ENCODE measurements at regions not wholly inside any gene's neighbourhood (a gene's known extent, or its start where the extent isn't known, plus 50 kb on each side); places are given as distances from the start of the nearest gene placed in this dataset.

GRCh38 chr14:78074561-78074960 is 95.6 kb upstream of the NRXN3 start:
- no peak for DNase-seq

- DNase-seq: no peak
Observed at GRCh38 chr14:78075033-78075432, 95.1 kb upstream of the NRXN3 start.

- no peak for DNase-seq
Observed at GRCh38 chr14:78075555-78076277, 94.5 kb upstream of the NRXN3 start.

DNA sequence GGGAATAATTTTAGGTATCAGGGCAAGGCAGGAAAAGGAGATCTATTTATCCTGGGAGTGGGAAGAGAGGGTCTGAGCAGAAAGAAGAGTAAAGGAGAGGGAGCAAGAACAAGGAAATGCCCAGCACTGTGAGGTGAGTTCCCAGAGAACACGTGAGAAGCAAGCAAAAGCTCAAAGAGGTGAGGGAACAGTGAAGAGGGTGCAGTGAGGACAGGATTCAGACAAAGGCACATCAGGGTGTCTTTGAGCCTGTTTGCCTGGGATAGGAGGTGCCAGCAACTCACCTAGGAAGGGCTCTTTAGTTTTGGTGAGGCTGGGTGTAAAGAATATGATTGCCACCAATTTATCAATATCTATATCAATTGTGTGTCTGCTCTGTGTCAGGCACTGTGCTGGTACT is 88.9 kb upstream of the NRXN3 start:
- DNase-seq: no peak

GRCh38 chr14:78083837-78084236 is 86.3 kb upstream of the NRXN3 start:
- DNase-seq: no peak

- no peak for DNase-seq
Observed at GRCh38 chr14:78086342-78086741, 83.8 kb upstream of the NRXN3 start.

DNA sequence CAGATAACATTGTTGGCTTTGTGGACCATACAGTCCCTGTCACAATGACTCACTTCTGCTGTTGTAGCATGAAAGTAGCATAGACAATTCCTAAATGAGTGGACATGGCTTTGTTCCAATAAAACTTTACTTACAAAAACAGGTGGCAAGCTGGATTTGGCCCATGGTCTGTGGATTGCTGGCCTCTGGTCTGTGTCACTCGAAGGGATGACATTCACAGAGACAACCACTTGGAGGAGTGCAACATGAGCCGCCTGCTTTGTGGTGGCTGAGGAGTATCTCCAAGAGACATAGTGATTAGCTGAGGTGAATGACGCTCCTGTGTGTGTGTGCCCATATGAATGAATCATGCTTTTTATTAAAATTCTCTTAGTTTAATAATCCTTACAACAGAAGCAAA is 81.3 kb upstream of the NRXN3 start:
- DNase-seq: no peak

DNA sequence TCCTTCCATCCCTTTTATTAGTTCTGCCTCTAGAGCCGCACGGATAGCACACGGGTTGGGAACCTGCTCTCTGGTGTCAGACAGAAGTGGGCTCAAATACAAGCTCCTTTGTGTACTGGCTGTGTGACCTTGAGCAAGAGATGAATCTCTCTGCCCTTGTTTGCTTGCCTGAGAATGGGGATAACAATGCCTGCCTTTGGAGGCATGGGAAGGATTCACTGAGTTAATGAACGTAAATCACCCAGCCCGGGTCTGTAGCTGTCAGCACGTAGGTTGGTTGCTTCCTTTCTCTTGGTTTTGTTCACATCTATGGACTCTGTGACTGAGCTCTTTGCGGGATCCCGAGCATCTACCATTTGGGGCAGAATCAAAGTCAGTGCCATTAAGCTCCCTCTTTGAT is 79.3 kb upstream of the NRXN3 start:
- DNase-seq: no peak

DNA sequence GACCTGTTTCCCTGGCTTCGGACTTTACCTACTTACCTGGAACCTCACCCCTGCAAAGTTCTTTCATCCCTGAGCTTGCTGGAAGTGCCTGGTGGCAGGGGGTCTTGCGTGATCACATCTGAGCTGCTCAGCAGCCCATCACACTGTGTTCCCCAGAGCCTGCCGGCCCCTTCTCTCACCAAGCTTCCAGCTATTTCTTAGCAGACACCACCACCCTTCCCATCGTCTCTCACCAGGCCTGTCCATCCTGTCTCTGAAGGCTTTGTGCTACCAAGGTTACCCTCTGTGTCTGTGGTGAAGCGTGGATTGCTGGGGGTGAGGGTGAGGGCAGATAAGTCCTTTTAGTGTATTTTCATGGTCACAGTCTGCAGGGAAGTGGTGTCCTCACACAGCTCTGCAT is 78.8 kb upstream of the NRXN3 start:
- no peak for DNase-seq

DNA sequence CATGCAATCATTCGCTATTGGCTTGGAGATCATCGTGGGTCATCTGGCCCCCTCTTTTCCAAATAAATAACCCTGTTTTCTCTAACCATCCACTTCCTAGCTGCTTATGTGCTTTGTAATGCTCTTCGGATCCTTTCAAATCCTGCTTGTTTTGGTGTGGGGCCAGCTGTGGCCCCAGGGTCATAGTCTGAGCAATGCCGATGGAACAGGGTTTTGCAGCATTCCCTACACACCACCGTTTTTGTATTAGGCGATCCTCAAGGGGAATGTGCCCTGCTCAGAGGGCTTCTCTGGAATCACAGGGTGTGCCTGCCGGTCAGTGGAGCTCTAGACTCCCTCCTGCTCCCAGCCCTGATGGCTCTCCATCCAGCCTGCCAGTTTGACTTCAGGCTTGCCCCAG is 78.1 kb upstream of the NRXN3 start:
- no peak for DNase-seq

- DNase-seq: no peak
Observed at GRCh38 chr14:78103271-78103670, 66.9 kb upstream of the NRXN3 start.

DNA sequence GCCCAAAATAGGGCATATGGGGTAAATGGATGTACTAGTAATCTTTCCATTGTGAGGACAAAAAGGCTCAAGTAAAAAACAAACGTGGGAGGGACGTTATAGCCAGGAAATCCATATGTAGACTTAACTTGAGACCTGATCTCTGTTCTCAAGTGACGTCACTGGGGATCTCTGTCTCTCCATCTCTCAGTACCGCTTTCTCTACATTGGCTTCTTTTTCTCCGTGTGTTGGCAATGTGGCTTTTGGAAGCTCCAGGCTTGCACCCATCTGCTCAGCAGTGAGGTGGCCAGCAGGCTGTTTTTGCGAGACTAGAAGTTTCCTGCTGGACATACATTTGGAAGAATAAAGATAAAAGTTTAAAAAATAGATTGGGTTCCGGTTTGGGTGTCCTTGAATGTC is 66.0 kb upstream of the NRXN3 start:
- no peak for DNase-seq

- no peak for DNase-seq
Observed at GRCh38 chr14:78104655-78105054, 65.5 kb upstream of the NRXN3 start.

- no peak for DNase-seq
Observed at GRCh38 chr14:78106381-78106780, 63.8 kb upstream of the NRXN3 start.

GRCh38 chr14:78107166-78107565 is 63.0 kb upstream of the NRXN3 start:
- DNase-seq: no peak

DNA sequence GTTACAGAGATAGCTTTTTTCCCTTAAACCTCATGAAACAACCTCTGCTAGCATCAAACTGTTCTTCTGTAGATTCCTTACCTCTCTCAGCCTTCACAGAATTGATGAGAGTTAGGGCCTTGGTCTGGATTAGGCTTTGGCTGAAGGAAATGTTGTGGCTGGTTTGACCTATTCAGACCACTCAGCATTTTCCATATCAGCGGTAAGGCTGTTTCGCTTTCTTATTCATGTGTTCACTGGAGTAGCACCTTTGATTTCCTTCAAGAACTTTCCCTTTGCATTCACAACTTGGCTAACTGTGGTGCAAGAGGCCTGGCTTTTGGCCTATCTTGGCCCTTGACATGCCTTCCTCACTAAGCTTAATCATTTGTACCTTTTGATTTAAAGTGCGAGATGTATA is 50.7 kb upstream of the NRXN3 start:
- DNase-seq: no peak

All from suppressor macrophage treated with lipopolysaccharide for 4 hours (primary cell).